SJSA1 (cell line): ENCODE measurements at regions not wholly inside any gene's neighbourhood (a gene's known extent, or its start where the extent isn't known, plus 50 kb on each side); places are given as distances from the start of the nearest gene placed in this dataset.
A peak's percentile ranks its signal among the peaks of the same experiment; 100 is the strongest.
"Not testable (repeated sequence)": the region's sequence is repeated elsewhere in the genome, so short reads cannot be mapped to it uniquely, and the experiment has no call there.

Experiments
- DNase-seq, 2 experiments: peaks; one replicate each; pipeline ENCODE4 v3.0.0-alpha.2; 2015 to 2020; ENCODE audit warnings: low spot score in 2 of 2, low read depth in 1 of 2
- H3K27ac ChIP-seq: fragments of 250-450 bp; sonication (Bioruptor Pico); 2 replicates; pipeline ENCODE4 v1.5.1; 2020; ENCODE audit warnings: mild to moderate bottlenecking, moderate library complexity
- H3K27me3 ChIP-seq: fragments of 250-450 bp; sonication (Bioruptor Pico); replicated peaks from 2 replicates; pipeline ENCODE4 v1.5.1; 2020; ENCODE audit warnings: mild to moderate bottlenecking, moderate library complexity
- H3K36me3 ChIP-seq: fragments of 250-450 bp; sonication (Bioruptor Pico); 2 replicates; pipeline ENCODE4 v1.5.1; 2020; ENCODE audit warnings: mild to moderate bottlenecking
- H3K4me1 ChIP-seq: fragments of 250-450 bp; sonication (Bioruptor Pico); replicated peaks from 2 replicates; pipeline ENCODE4 v1.6.1; 2021; ENCODE audit warnings: mild to moderate bottlenecking
- H3K4me3 ChIP-seq: fragments of 250-450 bp; sonication (Bioruptor Pico); 2 replicates; pipeline ENCODE4 v1.5.1; 2020; ENCODE audit warnings: mild to moderate bottlenecking
- H3K9me3 ChIP-seq: fragments of 250-450 bp; sonication (Bioruptor Pico); replicated peaks from 2 replicates; pipeline ENCODE4 v1.5.1; 2020; ENCODE audit warnings: mild to moderate bottlenecking

GRCh38 chr6:134816300-134816699, 133.6 kb downstream of the ALDH8A1 start:
- DNase-seq = no peak
- Histone ChIP-seq H3K4me1 (peaks cover 12% of the 10 kb centered on the region), H3K27ac (no peak overlapping the region), H3K27me3 (no peaks in the 10 kb centered on the region), H3K36me3 (no peaks in the 10 kb centered on the region), H3K4me3 (no peak overlapping the region), H3K9me3 (no peaks in the 10 kb centered on the region)

GRCh38 chr6:134814076-134814695, 135.7 kb downstream of the ALDH8A1 start:
- Histone ChIP-seq H3K27ac (no peak overlapping the region), H3K4me1 (peaks cover 12% of the 10 kb centered on the region), H3K9me3 (no peaks in the 10 kb centered on the region), H3K27me3 (no peaks in the 10 kb centered on the region), H3K36me3 (no peaks in the 10 kb centered on the region), H3K4me3 (no peak overlapping the region)
- DNase-seq = peak in 1 of 2 experiments; percentile 60

GRCh38 chr6:134813146-134813545, 136.8 kb downstream of the ALDH8A1 start:
- H3K4me1 ChIP-seq = peaks cover 12% of the 10 kb centered on the region
- no peak overlapping the region for H3K4me3 ChIP-seq
- no peaks in the 10 kb centered on the region for H3K36me3 ChIP-seq
- DNase-seq = no peak
- no peaks in the 10 kb centered on the region for H3K9me3 ChIP-seq
- no peaks in the 10 kb centered on the region for H3K27me3 ChIP-seq
- H3K27ac ChIP-seq = no peak overlapping the region

DNA sequence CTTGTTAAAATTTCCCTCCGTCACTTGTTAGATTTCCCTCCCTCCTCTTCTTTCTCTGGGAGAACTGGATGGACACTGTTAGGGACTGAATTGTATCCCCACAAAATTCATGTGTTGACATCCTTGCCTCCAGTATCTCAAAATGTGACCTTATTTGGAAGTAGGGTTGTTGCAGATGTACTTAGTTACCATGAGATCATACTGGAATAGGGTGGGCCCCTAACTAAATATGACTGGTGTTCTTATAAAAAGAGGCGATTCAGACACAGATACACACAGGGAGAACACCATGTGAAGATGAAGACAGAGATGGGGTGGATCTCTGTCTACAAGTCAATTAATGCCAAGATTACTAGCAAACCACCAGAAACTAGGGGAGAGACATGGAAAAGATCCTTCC, 139.5 kb downstream of the ALDH8A1 start:
- H3K27me3 ChIP-seq = no peaks in the 10 kb centered on the region
- peaks cover 12% of the 10 kb centered on the region for H3K4me1 ChIP-seq
- H3K27ac ChIP-seq = no peak overlapping the region
- H3K9me3 ChIP-seq = no peaks in the 10 kb centered on the region
- DNase-seq = no peak
- no peak overlapping the region for H3K4me3 ChIP-seq
- H3K36me3 ChIP-seq = no peaks in the 10 kb centered on the region

DNA sequence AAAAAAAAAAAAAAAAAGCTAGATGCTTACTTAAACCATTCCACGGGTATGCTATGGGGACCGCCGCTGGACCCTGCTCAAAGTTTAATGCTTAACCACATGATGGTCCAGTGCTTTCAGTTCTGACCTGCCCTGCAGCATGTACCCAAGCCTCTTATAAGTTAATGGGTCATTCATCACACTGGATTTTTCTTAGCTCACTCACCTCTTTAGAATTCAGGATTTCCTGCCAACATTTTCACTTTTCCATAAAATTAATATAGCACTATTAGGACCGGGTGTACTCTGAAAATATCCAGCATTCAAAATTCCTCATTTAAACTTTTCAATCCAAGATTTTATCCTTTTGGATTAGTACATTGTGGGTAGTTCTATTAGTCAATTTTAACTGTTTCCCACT, 140.8 kb downstream of the ALDH8A1 start:
- no peaks in the 10 kb centered on the region for H3K27me3 ChIP-seq
- no peaks in the 10 kb centered on the region for H3K9me3 ChIP-seq
- H3K36me3 ChIP-seq = no peaks in the 10 kb centered on the region
- H3K27ac ChIP-seq = no peak overlapping the region
- peaks cover 8% of the 10 kb centered on the region for H3K4me1 ChIP-seq
- DNase-seq = no peak
- H3K4me3 ChIP-seq = no peak overlapping the region

DNA sequence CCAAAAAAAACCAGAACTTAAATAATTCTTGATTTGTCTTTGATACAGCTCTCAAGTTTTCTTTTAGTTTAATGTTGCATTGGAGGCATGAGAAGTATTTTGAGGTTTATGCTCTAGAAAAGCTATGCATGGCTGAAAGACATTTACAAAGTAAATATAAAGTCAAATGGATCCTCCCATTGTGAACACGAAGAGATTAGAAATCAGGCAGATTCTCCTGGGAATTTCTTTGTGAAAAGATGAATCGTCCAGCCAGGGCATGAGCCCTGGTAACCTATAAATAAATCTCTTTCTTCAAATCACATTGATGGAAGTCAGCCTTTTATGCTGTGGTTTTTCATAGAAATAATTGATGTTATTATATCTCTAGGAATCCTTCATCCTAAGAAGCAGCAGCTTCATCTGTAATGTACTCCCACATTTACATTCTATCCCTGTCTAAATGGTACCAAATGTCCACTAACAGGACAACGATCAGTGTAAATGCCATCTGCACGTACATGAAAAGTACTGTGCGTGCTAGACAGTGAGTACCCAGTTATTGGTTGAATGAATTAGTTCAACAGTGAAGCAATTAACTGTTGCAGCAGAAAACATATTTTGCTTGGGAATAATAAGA, 143.6 kb downstream of the ALDH8A1 start:
- H3K4me1 ChIP-seq = no peaks in the 10 kb centered on the region
- H3K27ac ChIP-seq = no peak overlapping the region
- no peak for DNase-seq
- no peak overlapping the region for H3K4me3 ChIP-seq
- no peaks in the 10 kb centered on the region for H3K36me3 ChIP-seq
- no peaks in the 10 kb centered on the region for H3K27me3 ChIP-seq
- no peaks in the 10 kb centered on the region for H3K9me3 ChIP-seq

- DNase-seq = no peak
- Histone ChIP-seq H3K27me3 (no peaks in the 10 kb centered on the region), H3K27ac (no peak overlapping the region), H3K9me3 (no peaks in the 10 kb centered on the region), H3K4me3 (no peak overlapping the region), H3K36me3 (no peaks in the 10 kb centered on the region), H3K4me1 (no peaks in the 10 kb centered on the region)
Measured at GRCh38 chr6:134805168-134805567, 144.7 kb downstream of the ALDH8A1 start.

- H3K9me3 ChIP-seq, H3K4me1 ChIP-seq, H3K27me3 ChIP-seq, H3K4me3 ChIP-seq, H3K36me3 ChIP-seq, DNase-seq, H3K27ac ChIP-seq: not testable (repeated sequence)
Measured at GRCh38 chr6:134804311-134804710, 145.6 kb downstream of the ALDH8A1 start.

GRCh38 chr6:134802426-134803058, 147.4 kb downstream of the ALDH8A1 start:
- no peaks in the 10 kb centered on the region for H3K4me1 ChIP-seq
- no peak overlapping the region for H3K27ac ChIP-seq
- DNase-seq = no peak
- no peaks in the 10 kb centered on the region for H3K27me3 ChIP-seq
- H3K9me3 ChIP-seq = no peaks in the 10 kb centered on the region
- H3K36me3 ChIP-seq = no peaks in the 10 kb centered on the region
- H3K4me3 ChIP-seq = no peak overlapping the region

DNA sequence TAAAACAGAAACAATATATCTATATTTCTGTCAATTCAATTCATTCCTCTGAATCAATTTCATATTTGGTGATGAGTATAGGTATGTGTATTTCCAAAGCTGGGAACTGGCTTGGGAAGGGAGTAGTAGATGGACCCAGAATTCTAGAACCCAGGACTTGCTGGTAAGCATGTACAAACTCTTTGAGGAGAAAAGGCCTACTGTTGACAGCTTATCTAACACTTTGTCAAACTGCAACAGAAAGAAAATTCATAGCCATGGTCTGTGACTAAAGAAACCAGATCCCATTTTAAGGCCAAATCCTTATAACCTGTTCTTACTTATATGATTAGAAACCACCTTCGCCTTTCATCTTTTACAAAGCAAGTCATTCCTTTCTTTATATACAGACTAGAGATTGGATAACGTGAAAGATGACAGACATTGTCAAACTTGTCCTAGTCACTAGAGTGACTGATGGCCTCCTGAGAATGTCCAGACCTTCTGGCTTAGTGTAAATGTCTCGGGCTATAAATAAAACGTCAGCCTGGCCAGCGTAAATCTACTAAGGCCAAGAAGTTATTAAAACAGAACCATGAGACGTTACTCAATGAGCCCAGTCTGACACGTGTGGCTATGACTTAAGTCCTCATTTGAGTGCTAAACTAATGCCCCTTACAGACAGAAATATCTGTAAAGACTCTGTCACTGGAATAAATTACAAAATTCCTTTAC, 152.3 kb downstream of the ALDH8A1 start:
- H3K27ac ChIP-seq = no peak overlapping the region
- no peaks in the 10 kb centered on the region for H3K36me3 ChIP-seq
- H3K4me3 ChIP-seq = no peak overlapping the region
- no peak for DNase-seq
- no peaks in the 10 kb centered on the region for H3K9me3 ChIP-seq
- H3K4me1 ChIP-seq = no peaks in the 10 kb centered on the region
- no peaks in the 10 kb centered on the region for H3K27me3 ChIP-seq

GRCh38 chr6:134795691-134796090, 154.2 kb downstream of the ALDH8A1 start:
- Histone ChIP-seq H3K36me3 (no peaks in the 10 kb centered on the region), H3K27ac (no peak overlapping the region), H3K4me1 (no peaks in the 10 kb centered on the region), H3K27me3 (no peaks in the 10 kb centered on the region), H3K4me3 (no peak overlapping the region), H3K9me3 (peaks cover 8% of the 10 kb centered on the region; the same call in 1 of the 2 replicates)
- DNase-seq = no peak

- H3K27me3 ChIP-seq = no peaks in the 10 kb centered on the region
- no peaks in the 10 kb centered on the region for H3K4me1 ChIP-seq
- H3K9me3 ChIP-seq = peaks cover 8% of the 10 kb centered on the region
- H3K4me3 ChIP-seq = no peak overlapping the region
- H3K36me3 ChIP-seq = no peaks in the 10 kb centered on the region
- no peak for DNase-seq
- no peak overlapping the region for H3K27ac ChIP-seq
Measured at GRCh38 chr6:134795001-134795400, 154.9 kb downstream of the ALDH8A1 start.

DNA sequence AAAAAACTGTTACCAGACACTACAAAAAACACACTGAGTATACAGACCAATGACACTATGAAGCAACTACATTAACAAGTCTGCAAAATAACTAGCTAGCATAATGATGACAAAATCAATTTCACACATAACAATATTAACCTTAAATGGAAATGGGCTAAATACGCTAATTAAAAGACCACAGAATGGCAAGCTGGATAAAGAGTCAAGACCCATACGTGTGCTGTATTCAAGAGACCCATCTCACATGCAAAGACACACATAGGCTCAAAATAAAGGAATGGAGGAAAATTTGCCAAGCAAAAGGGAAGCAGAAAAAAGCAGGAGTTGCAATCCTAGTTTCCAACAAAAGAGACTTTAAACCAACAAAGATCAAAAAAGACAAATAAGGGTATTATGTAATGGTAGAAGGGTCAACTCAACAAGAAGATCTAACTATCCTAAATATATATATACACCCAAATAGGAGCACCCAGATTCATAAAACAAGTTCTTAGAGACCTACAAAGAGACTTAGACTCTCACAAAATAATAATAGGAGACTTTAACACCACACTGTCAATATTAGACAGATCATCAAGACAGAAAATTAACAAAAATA, 158.6 kb downstream of the ALDH8A1 start:
- not testable (repeated sequence) for H3K4me3 ChIP-seq, H3K27ac ChIP-seq, H3K27me3 ChIP-seq, H3K4me1 ChIP-seq, DNase-seq, H3K9me3 ChIP-seq, H3K36me3 ChIP-seq
